WI38 (cell line): ENCODE measurements at regions not wholly inside any gene's neighbourhood (a gene's known extent, or its start where the extent isn't known, plus 50 kb on each side); places are given as distances from the start of the nearest gene placed in this dataset.
"Not testable (repeated sequence)": the region's sequence is repeated elsewhere in the genome, so short reads cannot be mapped to it uniquely, and the experiment has no call there.

Experiments
- H3K4me3 ChIP-seq: 2 replicates; pipeline ENCODE4 v1.5.1; 2011; ENCODE audit warnings: low read depth, mild to moderate bottlenecking, control low read depth, low read length
- CTCF ChIP-seq: IDR thresholded peaks from 2 replicates; pipeline ENCODE4 v1.5.1; 2012; ENCODE audit warnings: low read depth, mild to moderate bottlenecking, control low read depth, low read length

DNA sequence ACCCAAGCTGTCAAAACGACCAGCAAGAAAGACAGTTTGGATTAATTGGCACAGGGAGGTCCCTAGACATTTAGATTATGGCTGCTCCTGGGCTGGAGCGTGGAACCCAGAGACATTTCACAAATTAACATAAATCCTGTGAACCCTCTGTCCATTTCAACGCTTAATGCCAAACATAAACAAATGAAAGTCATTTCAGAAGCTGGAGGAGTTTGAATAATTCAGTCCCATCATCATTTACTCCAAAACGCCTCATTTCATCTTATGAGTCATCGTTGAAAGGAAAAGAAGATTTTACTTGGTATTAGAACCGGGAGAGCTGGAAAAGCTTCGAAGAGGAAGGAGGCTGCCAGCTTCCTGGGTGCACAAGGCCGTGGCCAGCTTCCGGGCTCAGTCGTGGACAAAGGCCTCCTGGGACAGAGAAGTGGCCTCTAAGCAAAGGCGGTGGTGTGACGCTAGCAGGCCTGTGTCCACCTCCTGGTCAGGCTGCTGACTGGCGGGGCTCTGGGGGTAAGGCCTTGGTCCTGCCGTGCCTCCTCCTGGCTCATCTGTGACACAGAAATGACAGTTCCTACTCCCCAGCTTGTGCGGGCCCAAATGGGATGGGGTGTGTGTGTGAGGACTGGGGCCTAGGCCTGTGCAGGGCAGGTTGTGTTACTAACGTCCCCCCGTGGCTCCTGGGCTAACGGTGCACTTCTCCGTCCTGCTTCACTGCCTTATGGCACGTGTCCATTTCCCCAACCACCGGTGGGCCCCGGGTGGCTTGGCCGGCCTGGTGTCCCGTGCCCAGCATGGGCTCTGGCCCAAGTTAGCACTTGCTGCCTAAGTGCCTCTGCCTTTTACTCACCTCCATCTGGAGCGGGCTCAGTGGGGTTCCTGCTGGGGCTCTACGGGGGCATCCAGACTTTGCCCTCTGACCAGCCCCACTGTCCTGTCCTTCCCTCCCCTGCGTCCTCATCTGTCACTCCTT lies 71.6 kb downstream of the RRM2 start:
- TF ChIP-seq CTCF: no peak
- no peak overlapping the region for H3K4me3 ChIP-seq

- no peak overlapping the region for H3K4me3 ChIP-seq
- TF ChIP-seq CTCF: no peak
Measured at GRCh38 chr2:10195278-10196109, 73.0 kb downstream of the RRM2 start.

DNA sequence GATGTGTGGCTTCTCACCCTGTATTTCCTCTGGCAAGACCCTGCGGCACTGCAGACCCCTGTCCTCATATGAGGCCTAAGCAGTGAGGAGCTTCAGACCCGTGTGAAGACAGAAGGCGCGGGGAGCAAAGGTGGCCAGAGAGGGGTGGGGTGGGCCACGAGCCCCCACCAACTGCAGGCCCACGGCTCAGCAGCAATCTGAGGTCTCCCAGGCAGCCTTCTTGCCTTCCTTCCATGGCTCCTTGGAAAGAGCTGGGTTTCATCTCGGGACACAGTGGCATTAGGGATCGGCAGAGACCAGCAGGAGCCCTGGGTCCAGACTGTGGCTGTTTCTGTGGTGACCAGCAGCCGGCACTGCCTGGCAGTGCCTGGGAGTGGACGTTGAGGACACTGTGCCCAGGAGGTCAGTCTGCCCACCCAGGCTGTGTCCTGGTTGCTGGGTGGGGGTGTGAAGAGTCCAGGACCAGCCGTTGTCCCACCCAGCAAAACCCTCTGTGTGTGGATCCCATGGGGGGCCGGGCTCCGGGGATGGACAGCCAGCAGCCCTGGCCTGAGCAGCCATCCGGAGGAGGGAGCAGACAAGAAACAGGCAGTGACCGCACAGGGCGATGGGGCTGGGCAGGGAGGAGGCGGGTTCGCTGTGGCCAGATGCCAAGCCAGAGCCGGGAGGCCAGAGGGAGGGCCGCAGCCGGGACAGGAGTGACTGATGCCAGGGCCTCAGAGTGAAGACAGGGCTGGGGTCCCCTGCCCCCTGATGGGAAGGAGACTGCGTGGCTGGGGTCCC lies 73.8 kb downstream of the RRM2 start:
- no peak overlapping the region for H3K4me3 ChIP-seq
- TF ChIP-seq CTCF: no peak

GRCh38 chr2:10196948-10197696 lies 74.6 kb downstream of the RRM2 start:
- TF ChIP-seq CTCF: no peak
- no peak overlapping the region for H3K4me3 ChIP-seq

DNA sequence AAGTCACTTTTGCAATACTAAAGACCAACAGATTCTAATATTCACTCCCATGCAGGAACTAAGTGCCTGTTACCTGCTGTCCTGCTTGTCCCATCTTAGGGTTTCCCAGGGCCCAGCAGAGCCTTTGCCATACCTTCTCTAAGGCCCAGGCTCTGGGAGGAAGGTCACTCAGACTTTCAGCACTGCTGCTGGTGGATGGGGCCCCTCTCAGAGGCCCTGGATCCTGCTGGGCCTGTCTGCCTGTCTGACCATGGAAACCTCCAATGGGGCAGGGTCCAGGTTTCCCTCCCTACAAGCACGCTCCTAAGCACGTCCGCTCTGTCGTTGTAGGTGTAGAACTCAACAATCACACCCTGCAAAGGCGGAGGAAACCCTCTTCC lies 75.1 kb downstream of the RRM2 start:
- no peak for TF ChIP-seq CTCF
- H3K4me3 ChIP-seq: no peak overlapping the region

DNA sequence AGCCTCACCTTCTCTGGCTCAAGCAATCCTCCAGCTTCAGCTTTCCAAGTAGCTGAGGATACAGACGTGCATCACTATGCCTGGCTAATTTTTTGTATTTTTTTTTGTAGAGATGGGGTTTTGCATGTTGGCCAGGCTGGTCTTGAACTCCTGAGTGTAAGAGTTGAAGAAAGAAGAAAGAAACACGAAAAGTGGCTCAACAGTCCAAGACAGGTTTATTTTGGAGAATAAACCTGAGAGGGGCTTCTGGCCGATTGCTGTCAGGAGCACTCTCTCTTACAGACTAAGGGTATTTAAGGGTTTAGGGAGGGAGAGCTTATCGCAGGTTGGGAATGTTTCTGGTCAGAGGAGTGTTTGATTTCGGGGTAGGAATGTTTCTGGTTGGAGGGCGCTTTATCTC lies 75.9 kb downstream of the RRM2 start:
- H3K4me3 ChIP-seq: not testable (repeated sequence)

DNA sequence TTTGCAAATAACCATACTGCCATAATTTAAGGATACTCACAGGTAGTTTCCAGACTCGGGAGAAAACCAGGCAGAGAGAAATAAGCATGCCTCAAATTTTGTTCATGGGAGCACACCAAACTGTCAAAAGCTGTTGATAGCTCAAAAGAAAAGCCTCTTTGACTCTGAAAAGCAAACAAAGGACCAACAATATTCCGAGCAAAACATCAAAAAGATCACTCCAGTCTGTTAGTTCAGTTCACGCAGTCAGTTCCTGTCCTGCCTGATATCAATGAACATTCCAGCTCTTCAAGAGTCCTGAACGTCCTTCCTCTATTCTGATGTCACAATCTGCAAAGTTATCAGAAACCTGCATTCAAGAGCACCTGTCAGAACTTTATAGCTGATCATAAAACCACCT lies 78.7 kb downstream of the RRM2 start:
- no peak overlapping the region for H3K4me3 ChIP-seq
- no peak for TF ChIP-seq CTCF
